HG02840 (cell line): ENCODE measurements at regions not wholly inside any gene's neighbourhood (a gene's known extent, or its start where the extent isn't known, plus 50 kb on each side); places are given as distances from the start of the nearest gene placed in this dataset.

ENCODE experiments used
- ATAC-seq: cut with Tn5 transposase; IDR thresholded peaks from one replicate; pipeline ENCODE4 v1.9.1; 2021; ENCODE audit warnings: mild to moderate bottlenecking, moderate library complexity, moderate number of reproducible peaks; ENCODE audit not compliant: unreplicated experiment, low FRiP score

DNA sequence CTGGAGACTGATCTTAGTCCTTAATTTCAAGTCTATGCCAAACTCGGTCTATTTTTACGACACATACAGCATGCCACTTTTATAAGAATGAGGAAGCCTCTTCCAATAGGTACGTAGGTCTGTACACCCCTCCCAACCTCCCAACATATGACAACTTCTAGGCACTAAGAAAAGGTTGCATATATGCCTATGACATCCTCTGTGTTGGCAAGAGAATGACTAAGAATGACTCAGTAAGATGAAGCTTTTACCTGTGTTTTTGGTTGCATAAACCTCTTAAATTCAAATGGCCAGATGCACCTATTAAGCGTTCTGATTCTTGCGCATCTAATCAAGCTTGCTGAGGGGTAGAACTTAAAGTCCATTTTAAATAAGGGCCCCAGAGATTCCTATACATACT, 586.4 kb upstream of the ZEB2 start:
- no peak for ATAC-seq

DNA sequence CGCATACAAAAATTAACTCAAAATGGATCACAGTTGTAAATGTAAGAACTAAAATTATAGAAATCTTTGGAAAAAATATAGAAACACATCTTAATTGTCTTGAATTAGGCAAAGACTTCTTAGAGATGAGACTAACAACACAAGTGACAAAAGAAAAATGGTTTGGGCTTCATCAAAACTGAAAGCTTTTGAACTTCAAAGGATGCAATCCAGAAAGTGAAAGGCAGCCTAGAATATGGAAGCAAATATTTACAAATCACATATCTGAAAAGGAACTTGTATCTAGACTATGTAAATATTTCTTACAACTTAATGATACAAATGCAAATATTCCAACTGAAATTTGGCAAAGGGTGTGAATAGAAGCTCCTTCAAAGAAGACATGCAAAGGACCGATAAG, 582.8 kb upstream of the ZEB2 start:
- no peak for ATAC-seq

DNA sequence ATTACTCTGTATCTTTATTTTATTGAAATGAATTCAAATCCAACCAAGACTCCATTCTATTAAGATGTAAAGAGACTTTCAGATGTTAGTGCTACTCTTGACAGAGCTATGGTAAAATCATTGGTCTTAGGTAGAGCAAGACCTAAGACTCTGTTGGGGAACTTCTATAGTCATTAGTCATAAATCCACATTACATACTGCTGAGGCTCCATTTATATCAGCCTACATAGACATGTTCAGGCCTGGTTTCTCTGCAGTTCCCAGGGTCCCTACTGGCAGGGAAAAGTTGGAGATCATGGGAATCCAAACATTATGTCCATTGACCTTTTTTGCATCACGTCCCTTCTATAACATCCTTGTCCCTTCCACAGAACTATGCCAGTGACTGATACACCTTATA, 580.4 kb upstream of the ZEB2 start:
- no peak for ATAC-seq

DNA sequence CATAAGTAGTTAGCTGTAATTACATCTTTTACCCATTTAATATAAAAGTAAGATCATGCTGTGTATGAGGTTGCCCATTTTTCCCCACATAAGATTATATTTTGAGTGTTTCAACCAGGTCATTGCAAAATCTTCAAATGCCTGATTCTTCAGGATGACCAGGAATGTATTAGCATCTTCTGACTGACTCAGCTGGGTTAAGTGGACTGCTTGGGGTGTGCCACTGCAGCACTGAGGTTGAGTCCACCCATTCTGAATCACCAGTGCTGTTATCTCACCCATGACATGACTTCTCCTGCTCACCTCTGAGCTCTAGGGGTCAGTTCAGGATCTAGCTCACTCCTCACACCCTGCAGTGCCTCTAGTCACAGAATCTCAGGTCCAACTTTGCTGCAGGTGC, 576.7 kb upstream of the ZEB2 start:
- ATAC-seq = no peak

DNA sequence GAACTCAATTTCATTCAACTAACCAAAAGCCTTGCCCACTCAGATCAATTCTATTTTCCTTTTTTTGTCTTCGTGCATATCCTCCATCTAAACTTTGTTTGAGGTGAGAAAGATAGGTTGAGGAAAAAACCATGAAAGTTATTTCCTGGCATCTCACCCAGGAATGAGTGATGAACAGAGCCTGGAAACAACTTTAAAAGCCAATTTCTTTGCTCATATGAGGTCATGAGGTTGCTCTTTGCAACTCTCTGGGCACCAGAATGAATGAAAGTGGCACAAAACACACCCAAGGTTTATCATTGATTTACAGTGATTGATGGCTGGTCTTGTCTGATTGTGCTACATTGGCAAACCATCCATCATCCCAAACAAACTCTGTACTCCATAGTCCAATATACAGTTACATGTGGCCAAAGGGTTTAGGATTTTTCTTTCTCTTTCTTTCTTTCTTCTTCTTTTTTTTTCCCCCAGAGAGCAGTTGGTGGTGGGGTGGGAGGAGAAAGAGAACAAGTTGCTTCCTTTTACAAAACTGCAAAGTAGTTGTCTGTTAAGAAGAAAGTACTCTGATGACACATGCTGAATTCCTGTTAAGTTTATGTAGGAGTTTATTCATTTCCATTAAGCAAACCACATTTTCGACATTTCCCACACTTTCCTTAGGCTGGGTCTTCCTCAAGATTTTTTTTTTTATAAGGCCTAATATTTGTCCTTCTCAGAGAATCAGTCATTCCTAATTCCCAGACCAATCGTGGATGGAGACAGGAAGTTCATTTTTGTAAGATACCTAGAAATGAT, 575.9 kb upstream of the ZEB2 start:
- no peak for ATAC-seq

DNA sequence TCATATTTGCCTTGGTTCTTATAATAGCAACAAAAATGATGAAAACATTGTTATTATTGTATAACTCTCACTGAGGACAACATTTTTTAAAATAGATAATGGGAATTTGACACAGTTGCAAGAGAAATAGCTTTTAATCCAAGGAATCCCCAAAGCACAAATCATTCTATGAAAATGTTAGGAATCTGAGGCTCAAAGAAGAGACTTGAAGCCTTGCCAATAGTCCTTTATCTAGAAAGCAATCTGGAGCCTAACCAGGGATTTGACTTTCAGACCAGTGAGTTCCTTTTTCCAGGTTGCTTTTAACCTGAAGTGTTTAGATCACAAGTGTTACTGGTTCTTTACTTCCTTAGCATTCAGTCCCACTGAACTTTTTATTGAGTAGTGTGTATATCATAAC, 574.5 kb upstream of the ZEB2 start:
- ATAC-seq = no peak

DNA sequence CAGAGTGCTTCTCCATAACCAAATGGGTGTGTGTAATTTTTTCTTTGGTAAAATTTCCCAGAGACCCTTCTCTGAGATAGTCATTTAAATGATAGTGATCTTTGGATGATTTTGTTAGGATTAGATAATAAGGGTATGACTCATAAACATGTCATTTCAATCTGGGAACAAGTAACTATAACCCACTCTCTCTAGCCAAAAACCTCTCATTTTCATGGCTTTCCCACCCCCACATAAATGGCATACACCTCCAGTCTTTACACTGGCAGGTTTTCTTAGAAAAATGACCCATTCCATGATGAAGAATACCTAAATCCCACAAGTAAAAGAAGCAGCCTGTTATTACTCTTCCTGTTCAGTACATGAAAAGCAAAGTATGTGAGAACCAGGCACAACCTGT, 572.0 kb upstream of the ZEB2 start:
- ATAC-seq = no peak

DNA sequence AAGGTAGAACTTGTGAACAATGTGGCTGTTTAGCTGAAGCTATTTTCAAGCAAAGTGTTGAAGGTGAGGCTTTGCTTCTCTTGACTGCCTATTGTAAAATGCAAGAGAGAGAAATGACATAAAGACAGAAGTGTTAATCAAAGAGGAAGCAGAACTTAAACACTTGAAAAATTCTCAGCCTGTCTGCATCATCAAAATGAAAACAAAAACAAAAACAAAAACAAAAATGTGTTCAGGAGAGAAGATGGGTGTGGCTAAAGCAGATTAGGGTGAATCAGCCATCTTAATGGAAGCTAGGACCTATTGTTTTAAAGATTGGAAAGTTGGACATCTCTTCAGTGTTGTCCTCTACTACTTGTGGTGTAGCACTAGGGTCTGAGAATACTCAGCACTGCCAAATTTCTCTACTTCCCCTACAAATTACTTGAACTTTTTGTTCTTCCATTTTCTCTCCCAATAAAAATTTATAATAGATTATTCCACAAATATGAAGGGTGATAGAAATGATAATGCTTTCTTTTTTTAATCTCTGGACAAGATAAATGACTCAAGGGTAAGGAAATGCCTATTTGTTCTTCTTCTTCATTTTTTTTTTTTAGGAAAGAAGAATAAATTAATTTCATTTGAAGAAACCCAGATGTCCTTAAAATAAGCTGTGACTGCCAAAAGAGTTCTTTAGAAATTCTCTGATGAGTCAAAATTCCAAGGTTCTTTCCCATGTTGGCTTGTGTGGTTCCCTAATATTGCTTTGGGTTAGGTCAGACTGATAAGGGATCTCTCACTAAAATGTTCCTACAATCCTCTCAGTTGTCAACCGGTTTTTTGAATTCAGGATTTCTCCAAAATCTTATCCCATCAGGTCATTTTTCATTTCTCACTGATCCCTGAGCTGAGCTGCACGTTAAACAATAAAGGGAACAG, 571.2 kb upstream of the ZEB2 start:
- no peak for ATAC-seq

DNA sequence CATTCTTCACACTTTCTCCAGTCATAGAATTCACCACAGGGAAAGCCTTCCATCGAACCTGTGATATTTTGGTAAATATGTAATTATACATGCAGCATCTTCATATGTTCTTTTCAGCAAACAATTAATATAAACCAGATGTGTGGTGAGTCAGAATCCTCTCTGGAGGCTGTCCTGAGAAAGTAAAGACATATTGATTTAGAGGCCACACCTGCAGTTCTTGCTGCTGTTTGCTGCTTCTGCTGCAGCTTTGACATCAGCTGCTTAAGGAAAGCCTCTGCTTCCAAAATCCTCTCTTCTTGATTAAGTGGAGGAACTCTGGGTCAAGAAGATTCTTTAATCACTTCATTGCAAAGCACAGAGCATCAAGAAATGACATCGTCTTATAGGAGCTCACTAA, 568.8 kb upstream of the ZEB2 start:
- no peak for ATAC-seq

DNA sequence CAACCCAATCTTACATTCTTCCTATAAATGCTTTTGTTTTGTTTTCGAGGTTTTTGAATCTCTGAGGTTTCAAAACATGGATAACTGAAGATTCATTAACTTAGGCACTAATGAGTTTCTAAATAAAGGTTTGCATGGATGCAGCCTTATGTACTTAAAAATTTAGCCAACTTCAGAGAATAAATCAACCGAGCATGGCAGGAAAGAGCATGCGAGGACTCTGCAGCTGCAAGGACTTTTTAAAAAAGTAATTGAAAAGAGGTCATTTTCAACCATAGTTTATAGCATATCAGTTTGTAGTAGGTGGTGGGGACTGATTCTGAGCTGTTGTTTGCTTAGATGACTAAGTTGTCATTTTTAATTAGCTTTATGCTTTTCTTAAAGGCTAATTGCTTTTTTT, 567.0 kb upstream of the ZEB2 start:
- ATAC-seq = no peak

DNA sequence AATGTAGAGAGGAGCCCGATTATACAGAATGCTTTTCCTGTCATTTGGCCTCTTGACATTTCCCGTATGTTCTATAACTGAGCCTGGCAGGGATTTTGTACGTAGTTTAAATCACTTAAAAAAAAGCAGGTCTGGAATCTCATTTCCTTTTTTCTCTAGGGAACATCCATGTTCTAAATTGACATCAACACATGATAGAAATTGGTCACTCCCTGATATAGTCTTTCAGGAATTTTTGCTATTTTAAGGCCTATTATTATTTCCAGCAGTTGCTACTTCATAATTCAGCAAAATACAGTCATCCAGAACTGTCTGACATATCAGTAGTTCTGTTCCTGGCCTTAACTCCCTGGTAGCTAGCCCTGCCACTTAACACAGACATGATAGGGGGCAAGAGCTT, 565.7 kb upstream of the ZEB2 start:
- no peak for ATAC-seq

DNA sequence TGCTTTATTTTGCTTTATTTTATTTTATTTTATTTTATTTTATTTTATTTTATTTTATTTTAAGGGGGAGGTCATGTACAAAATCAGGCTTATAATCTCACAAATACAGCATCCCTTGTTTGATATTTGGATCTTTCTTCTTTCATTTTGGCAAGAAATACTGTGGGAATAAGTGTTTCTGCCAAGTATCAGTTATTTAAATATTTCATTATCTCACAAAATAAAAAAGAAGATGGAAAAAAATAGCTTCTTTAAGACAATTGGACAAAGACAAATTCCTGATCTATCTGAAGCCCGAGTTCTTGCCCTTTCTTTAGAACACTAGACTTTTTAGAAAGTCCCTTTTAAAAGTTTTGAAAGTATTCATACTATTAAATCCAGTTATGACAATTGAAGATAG, 560.5 kb upstream of the ZEB2 start:
- no peak for ATAC-seq

DNA sequence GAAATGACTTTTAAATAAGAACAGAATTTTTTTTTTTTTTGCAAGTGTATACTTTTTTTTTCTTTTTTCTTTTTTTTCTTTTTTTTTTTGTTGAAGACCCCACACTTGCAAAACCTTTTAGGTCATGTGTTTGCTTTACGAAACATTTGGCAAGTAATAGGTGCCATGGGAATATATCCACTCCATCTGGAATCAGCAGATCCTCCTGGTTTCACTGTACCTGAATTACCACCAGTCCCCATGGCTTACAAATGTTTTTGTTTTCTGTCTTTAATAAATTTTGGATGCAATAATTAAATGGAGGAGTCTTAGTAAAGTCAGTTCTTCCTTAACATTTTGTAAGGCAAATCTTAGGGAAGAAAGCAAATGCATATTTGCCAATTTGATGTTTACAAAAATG, 559.7 kb upstream of the ZEB2 start:
- ATAC-seq = no peak

DNA sequence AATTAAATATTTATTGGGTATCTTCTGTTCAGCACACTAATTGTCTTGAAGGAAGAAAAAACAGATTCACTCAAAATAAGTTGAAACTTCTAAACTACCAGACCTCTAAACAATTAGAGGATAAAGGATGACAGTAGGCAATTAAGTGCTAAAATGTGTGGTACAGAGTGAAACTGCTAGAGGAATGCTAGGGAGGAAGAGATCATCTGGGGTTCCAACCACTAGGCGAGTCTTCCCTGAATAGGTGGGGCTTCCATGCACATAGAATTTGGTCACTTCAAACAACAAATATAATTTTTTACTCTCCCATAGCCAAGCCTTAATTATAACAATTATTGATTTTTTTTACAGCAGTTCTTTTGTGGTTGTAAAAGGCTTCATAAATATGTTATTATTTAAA, 559.0 kb upstream of the ZEB2 start:
- ATAC-seq = no peak

DNA sequence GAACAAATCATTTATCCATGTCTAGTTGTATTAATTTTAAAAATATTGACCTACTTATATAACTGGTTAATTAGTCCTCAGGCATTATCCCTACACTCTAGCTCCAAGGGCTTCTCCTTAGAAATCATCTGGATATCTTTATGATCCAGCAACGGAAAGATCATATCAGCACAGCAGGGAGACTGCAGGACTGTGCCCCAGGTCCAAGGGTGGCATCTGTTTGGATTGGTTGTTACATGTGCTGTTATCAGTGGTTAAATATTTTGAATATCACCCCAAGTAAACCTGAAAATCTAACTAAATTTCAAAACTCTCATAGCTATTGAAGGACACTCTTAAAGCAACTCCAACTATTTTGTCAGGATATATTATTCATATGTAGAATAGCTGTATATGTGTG, 556.2 kb upstream of the ZEB2 start:
- ATAC-seq = no peak

DNA sequence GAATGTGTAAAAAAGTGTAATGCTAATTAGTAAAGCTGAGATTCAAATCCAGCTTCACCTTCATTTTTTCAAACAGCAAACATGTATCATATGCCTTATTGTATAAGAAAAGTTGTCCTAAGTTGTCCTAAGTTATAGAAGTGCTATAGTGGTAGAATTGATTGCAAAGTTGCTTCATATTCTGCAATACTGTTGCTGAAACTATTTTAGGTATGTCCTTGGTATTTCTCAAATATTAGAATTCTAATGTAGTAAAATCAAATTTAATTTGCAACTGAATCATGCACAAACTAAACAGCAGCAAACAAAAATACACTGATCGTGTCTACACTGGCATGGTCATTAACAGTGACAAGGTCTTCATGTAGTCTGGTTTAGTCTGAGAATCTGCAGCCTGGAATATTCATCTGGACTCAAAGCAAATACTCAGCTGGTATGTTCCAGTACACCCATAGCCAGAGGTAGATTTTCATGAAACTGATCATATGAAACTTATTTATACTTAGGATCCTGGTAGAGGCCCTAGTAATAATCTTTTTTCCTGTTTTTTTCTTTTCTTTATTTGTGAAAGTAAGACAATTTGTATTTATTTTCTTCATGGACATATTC, 555.6 kb upstream of the ZEB2 start:
- ATAC-seq = no peak

DNA sequence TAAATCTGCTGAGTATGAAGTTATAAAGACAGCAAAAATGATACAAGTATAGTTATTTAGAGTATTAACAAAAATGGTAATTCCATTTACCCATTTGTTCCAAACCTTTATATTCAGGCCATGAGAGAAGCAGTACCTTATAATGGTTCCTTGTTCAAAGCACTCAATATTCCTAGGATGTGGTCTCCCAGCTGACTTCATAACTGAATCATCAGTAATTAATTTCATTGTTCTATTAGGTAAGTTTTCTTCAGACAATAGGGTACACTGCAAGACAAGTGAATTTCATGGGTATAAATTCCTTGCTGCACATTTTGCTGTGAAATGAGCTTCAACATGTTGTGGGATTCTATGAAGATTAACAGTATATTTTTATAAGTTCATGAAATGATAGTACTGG, 550.8 kb upstream of the ZEB2 start:
- no peak for ATAC-seq

DNA sequence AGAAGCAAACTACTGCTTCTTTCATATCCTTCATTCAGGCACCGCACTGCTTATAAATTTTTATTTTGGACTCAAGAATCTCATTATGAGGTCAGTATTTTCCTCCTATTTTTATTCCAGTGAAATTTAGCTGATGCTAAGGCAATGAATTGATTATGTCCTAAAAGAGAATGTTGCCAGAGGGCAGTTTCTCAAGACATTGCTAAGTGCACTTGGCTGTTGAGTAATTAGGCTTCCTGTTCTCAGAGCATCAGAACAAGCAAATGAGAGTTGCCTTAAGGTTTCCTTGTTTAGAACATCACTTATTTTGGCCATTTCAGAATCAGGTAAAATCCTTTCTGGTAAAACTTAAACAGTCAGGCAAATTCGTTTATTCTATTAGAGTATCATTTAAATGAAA, 548.6 kb upstream of the ZEB2 start:
- no peak for ATAC-seq

DNA sequence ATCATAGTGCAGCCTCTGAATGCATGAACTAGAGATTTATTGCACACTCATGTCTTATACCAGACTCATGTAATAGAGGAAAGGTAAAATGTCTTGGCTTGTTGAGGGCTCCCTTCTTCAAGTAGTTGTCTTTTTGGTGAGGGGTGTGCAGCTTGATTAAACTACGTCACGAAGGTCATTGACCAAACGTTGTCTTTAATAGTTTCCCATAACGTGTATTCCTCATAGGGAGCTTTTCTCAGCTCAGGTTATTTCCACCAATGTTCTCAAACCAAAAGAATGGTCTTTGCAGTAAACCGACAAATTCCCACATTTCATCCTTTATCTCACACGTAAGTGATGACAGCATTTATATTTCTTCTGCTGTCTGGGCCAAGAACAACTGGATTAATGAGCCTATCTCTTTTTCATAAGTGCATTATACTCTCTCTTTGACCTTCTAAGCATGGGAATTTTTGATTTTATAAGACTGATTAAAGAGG, 547.7 kb upstream of the ZEB2 start:
- no peak for ATAC-seq

DNA sequence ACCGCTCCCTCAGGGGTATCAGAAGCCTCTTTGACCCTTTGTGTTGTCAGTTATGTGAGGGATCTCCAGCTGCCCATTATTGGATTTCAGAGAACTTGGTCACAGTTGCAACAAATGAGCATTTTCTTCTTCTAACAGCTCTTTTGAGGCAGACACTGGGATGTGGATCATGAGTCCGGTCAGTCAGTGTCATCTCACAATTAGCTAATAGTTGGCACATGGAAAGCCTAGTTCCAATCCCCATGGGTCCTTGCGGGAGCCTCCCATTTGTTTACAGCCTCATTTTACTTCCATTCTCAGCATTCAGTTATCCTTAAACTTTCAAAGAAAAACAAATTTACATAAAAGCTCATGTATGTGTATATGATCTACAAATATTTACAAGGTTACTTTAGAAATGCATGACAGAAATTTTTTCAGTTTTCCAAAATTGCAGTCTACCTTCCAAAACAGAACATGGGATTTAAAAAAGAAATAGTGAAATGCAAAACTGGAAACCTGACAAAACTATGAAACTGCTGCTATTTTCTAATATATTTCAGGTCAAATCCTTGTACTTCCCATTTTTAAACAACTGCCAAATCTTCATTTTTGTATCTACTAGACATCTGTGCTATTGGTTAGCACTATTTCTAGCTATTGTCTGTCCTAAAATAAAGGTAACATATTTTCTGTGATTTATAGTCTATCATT, 547.1 kb upstream of the ZEB2 start:
- no peak for ATAC-seq
